C4-2B (cell line): ENCODE measurements at regions not wholly inside any gene's neighbourhood (a gene's known extent, or its start where the extent isn't known, plus 50 kb on each side); places are given as distances from the start of the nearest gene placed in this dataset.

Experiments
- ZFX ChIP-seq: fragments of 450-650 bp; IDR thresholded peaks from 2 replicates; pipeline ENCODE4 v1.6.1; 2017
- TF ChIP-seq, protein P1 (sequence below): fragments of 450-650 bp; conservative IDR thresholded peaks from 2 replicates; pipeline ENCODE4 v1.5.1; 2017; ENCODE audit warnings: mild to moderate bottlenecking

DNA sequence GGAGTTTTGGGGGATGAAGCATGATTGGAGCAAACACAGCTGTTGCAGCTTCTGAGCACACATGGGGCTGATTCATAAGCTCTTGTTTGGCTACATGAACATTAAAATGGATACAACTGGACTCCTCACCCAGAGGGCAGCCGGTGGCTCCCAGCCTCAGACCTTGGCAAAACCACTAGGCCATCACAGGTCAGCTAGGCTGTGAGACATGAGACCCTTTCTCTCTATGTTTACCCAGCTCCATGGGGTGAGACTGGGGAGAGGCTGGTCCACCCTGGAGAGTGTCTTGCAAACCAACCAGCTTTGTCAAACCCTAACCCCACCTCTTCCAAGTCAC is 388.7 kb downstream of the PTPRU start:
- TF ChIP-seq, protein P1, sequence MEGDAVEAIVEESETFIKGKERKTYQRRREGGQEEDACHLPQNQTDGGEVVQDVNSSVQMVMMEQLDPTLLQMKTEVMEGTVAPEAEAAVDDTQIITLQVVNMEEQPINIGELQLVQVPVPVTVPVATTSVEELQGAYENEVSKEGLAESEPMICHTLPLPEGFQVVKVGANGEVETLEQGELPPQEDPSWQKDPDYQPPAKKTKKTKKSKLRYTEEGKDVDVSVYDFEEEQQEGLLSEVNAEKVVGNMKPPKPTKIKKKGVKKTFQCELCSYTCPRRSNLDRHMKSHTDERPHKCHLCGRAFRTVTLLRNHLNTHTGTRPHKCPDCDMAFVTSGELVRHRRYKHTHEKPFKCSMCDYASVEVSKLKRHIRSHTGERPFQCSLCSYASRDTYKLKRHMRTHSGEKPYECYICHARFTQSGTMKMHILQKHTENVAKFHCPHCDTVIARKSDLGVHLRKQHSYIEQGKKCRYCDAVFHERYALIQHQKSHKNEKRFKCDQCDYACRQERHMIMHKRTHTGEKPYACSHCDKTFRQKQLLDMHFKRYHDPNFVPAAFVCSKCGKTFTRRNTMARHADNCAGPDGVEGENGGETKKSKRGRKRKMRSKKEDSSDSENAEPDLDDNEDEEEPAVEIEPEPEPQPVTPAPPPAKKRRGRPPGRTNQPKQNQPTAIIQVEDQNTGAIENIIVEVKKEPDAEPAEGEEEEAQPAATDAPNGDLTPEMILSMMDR, result no peak
- TF ChIP-seq ZFX, result no peak
